ENCODE measurements at regions not wholly inside any gene's neighbourhood (a gene's known extent, or its start where the extent isn't known, plus 50 kb on each side); places are given as distances from the start of the nearest gene placed in this dataset.

- TF ChIP-seq CTCF (IDR thresholded peaks at IDR 0.05; ENCODE audit: low read depth, low read length) (no peak), POLR2A (IDR thresholded peaks at IDR 0.05; ENCODE audit: extremely low read depth, insufficient read length) (no peak), MAX (IDR thresholded peaks at IDR 0.05; ENCODE audit: low read depth, low read length) (no peak)
Observed at GRCh38 chr13:81078048-81078447, 737.1 kb upstream of the SPRY2 start.
